PC-3 (cell line): ENCODE measurements at regions not wholly inside any gene's neighbourhood (a gene's known extent, or its start where the extent isn't known, plus 50 kb on each side); places are given as distances from the start of the nearest gene placed in this dataset.

Experiments used
- ATAC-seq: fragments of 200-7000 bp; cut with Tn5 transposase; 2 replicates; pipeline ENCODE4 v1.9.1; 2020; ENCODE audit warnings: mild to moderate bottlenecking, moderate library complexity
- BruUV-seq: library from RNA; stranded (reverse); fragments of 400-500 nt; replicated peaks from 2 replicates; lab custom pipeline; 2021; lab: Mats Ljungman, UMichigan
- CTCF ChIA-PET: fragments of 300-600 bp; sonication (Branson Sonifier 250); formaldehyde crosslinking; loops from one replicate; lab custom pipeline; 2022; ENCODE audit warnings: antibody characterized with exemption; lab: Charles Lee
- POLR2A ChIA-PET: fragments of 300-600 bp; sonication (Branson Sonifier 250); formaldehyde crosslinking; loops from one replicate; lab custom pipeline; 2022; ENCODE audit warnings: antibody characterized with exemption; ENCODE audit not compliant: unreplicated experiment; lab: Charles Lee
- DNase-seq: peaks from one replicate; pipeline ENCODE4 v3.0.0-alpha.2; 2015
- H2AFZ ChIP-seq: fragments of 300-600 bp; sonication (generic); 2 replicates; pipeline ENCODE4 v1.6.0; 2016; ENCODE audit warnings: antibody characterized with exemption, low read length
- H3F3A ChIP-seq: fragments of 300-600 bp; sonication (generic); one replicate; pipeline ENCODE4 v1.6.0; 2017; ENCODE audit warnings: antibody characterized with exemption, low read length, control low read depth, mild to moderate bottlenecking; ENCODE audit not compliant: unreplicated experiment
- H3K27ac ChIP-seq: fragments of 300-600 bp; sonication (generic); 2 replicates; pipeline ENCODE4 v1.5.1; 2016; ENCODE audit warnings: mild to moderate bottlenecking, low read length
- H3K27me3 ChIP-seq: fragments of 300-600 bp; sonication (generic); 2 replicates; pipeline ENCODE4 v1.6.1; 2016; ENCODE audit warnings: low read length, mixed read lengths
- H3K36me3 ChIP-seq: fragments of 300-600 bp; sonication (generic); 2 replicates; pipeline ENCODE4 v1.6.1; 2016; ENCODE audit warnings: low read depth, mixed run types, low read length, mixed read lengths
- H3K4me1 ChIP-seq: fragments of 300-600 bp; sonication (generic); 2 replicates; pipeline ENCODE4 v1.5.1; 2016; ENCODE audit warnings: low read length; ENCODE audit not compliant: insufficient read depth
- H3K4me2 ChIP-seq: fragments of 300-600 bp; sonication (generic); 2 replicates; pipeline ENCODE4 v1.6.0; 2016; ENCODE audit warnings: low read length
- H3K4me3 ChIP-seq: fragments of 300-600 bp; sonication (generic); 2 replicates; pipeline ENCODE4 v1.5.1; 2016; ENCODE audit warnings: mild to moderate bottlenecking, low read length, mixed read lengths
- H3K79me2 ChIP-seq: fragments of 300-600 bp; sonication (generic); 2 replicates; pipeline ENCODE4 v1.6.1; 2017; ENCODE audit warnings: low read length, mixed read lengths
- H3K9ac ChIP-seq: fragments of 300-600 bp; sonication (generic); 2 replicates; pipeline ENCODE4 v1.6.0; 2016; ENCODE audit warnings: mild to moderate bottlenecking, low read length
- H3K9me2 ChIP-seq: fragments of 300-600 bp; sonication (generic); replicated peaks from 2 replicates; pipeline ENCODE4 v1.6.1; 2016; ENCODE audit warnings: mixed run types, low read length, mixed read lengths
- H3K9me3 ChIP-seq: fragments of 300-600 bp; sonication (generic); 2 replicates; pipeline ENCODE4 v1.6.1; 2016; ENCODE audit warnings: low read length, mixed read lengths
- H4K20me1 ChIP-seq: fragments of 300-600 bp; sonication (generic); 2 replicates; pipeline ENCODE4 v1.6.1; 2016; ENCODE audit warnings: low read length, mixed read lengths
- EZH2 ChIP-seq: fragments of 300-600 bp; sonication (generic); IDR thresholded peaks from one replicate; pipeline ENCODE4 v1.6.1; 2017; ENCODE audit warnings: antibody characterized with exemption, mild to moderate bottlenecking, low read length; ENCODE audit not compliant: unreplicated experiment
- EZH2phosphoT487 ChIP-seq: fragments of 300-600 bp; sonication (generic); IDR thresholded peaks from 2 replicates; pipeline ENCODE4 v1.6.1; 2018; ENCODE audit warnings: mild to moderate bottlenecking, antibody characterized with exemption, low read length, borderline replicate concordance
- intact Hi-C: fragments of 100-400 bp; cut with micrococcal nuclease; formaldehyde crosslinking; loops from 2 replicates; pipeline ENCODE4 v1.9.0; 2023
- TF ChIP-seq, protein P1 (sequence below): fragments of 300-600 bp; sonication (generic); conservative IDR thresholded peaks from 2 replicates; pipeline ENCODE4 v1.5.1; 2017; ENCODE audit warnings: antibody characterized with exemption, low read depth, mild to moderate bottlenecking, low read length

DNA sequence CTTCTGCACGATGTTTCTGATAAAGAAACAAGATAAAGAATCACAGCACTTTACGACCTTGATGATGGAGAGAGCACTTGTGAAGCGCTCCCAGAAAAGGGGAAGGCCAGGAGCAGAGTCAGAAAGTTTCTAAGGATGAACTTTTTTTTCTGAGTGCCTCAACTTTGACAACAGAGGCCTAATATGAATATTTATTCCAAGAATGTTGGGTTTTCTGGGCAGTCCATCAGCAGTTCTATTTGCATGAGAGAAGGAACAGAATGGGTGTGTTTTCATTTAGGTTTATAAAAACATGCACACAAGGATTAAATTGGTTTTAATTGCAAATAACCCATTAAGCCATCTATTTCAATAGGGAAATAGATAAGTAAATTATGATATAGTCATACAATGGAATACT, 204.9 kb downstream of the SIM1 start:
- intact Hi-C loops = no loop called here
- ATAC-seq = no peak
- POLR2A ChIA-PET = no interaction called here

DNA sequence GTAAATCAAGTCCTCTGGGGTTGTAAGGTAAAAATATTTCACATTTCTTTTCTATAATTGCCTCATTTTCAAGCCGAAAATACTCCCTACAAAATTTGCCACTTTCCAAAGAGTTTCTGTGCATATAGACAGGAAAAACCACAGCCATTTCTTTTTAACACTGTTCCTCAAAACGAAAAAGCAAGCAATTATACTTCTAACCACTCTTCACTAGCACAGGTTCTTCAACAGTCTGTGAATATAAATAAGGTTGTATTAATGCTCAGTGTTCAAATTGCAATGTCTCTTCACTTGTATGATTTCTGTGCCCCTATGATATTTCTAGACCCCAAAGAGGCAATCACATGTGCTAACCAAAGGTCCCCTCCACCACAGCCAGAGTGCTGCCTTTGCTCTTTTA, 206.0 kb downstream of the SIM1 start:
- no peak for ATAC-seq
- no TSS peak for BruUV-seq
- Histone ChIP-seq H3K4me1 (no peaks in the 10 kb centered on the region), H3K27ac (no peak overlapping the region), H3F3A (no peaks in the 10 kb centered on the region), H3K9me2 (no peaks in the 10 kb centered on the region), H4K20me1 (no peaks in the 10 kb centered on the region), H3K4me2 (no peak overlapping the region), H3K27me3 (no peaks in the 10 kb centered on the region), H3K9me3 (no peaks in the 10 kb centered on the region), H3K9ac (no peak overlapping the region), H3K79me2 (no peaks in the 10 kb centered on the region), H3K36me3 (no peaks in the 10 kb centered on the region), H3K4me3 (no peak overlapping the region), H2AFZ (no peak overlapping the region)
- no peak for DNase-seq
- CTCF ChIA-PET = no interaction called here
- POLR2A ChIA-PET = no interaction called here
- intact Hi-C loops = no loop called here
- TF ChIP-seq EZH2 = no peak
- TF ChIP-seq, protein P1, sequence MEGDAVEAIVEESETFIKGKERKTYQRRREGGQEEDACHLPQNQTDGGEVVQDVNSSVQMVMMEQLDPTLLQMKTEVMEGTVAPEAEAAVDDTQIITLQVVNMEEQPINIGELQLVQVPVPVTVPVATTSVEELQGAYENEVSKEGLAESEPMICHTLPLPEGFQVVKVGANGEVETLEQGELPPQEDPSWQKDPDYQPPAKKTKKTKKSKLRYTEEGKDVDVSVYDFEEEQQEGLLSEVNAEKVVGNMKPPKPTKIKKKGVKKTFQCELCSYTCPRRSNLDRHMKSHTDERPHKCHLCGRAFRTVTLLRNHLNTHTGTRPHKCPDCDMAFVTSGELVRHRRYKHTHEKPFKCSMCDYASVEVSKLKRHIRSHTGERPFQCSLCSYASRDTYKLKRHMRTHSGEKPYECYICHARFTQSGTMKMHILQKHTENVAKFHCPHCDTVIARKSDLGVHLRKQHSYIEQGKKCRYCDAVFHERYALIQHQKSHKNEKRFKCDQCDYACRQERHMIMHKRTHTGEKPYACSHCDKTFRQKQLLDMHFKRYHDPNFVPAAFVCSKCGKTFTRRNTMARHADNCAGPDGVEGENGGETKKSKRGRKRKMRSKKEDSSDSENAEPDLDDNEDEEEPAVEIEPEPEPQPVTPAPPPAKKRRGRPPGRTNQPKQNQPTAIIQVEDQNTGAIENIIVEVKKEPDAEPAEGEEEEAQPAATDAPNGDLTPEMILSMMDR = no peak
- no peak for TF ChIP-seq EZH2phosphoT487

More for the DNA sequence above, 204.9 kb downstream of the SIM1 start:
- no peak for TF ChIP-seq EZH2
- TF ChIP-seq, protein P1 = no peak
- TF ChIP-seq EZH2phosphoT487 = no peak
- H3K79me2 ChIP-seq = no peaks in the 10 kb centered on the region
- H3K9ac ChIP-seq = no peak overlapping the region
- H3K9me2 ChIP-seq = no peaks in the 10 kb centered on the region
- no peak overlapping the region for H3K4me2 ChIP-seq
- CTCF ChIA-PET = interaction anchor here (0.5 kb wide), 1 partner anchor 408 kb away, joined by 3 read pairs; no protein-coding TSS in a partner anchor
- H4K20me1 ChIP-seq = no peaks in the 10 kb centered on the region
- no peaks in the 10 kb centered on the region for H3K4me1 ChIP-seq
- no peaks in the 10 kb centered on the region for H3F3A ChIP-seq
- H3K27ac ChIP-seq = no peak overlapping the region
- no TSS peak for BruUV-seq
- H3K27me3 ChIP-seq = no peaks in the 10 kb centered on the region
- H3K4me3 ChIP-seq = no peak overlapping the region
- no peak for DNase-seq
- no peak overlapping the region for H2AFZ ChIP-seq
- H3K9me3 ChIP-seq = no peaks in the 10 kb centered on the region
- H3K36me3 ChIP-seq = no peaks in the 10 kb centered on the region

DNA sequence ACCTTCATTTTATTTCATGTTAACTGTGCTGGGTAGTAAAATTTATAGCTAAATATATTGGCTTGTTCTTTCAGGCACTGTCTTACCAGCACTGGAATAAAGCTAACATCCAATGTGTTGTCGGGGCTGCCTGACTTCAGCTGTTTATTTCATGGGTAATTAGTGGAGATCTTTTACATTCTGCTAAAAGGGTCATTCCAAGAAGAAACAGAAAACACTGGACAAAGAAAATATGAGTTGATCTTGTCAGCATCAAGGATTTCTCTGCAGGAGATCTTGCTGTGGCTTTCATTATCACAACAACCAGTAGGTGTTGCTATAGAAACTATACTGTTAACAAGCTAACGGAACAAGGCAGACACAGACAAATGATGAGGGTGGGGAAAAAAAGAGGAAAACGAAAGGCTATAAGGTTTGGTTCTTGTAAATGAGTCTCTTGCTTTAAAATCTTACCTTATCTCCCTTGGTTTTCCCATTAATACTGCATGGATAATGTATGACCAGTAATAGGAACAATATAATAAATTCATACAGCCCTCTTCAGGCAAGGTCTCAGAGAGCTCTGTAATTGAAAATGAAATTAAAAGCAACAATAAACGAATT, 206.8 kb downstream of the SIM1 start:
- no TSS peak for BruUV-seq
- TF ChIP-seq EZH2 (no peak), EZH2phosphoT487 (no peak)
- TF ChIP-seq, protein P1 = peak; percentile 52
- peak overlapping the region; percentile 47 for H3K4me2 ChIP-seq
- DNase-seq (peak; percentile 27), ATAC-seq (peak; percentile 79)
- POLR2A ChIA-PET = interaction anchor here (0.6 kb wide), 1 partner anchor 39 kb away, joined by 3 read pairs; no protein-coding TSS in a partner anchor
- no peaks in the 10 kb centered on the region for H3F3A ChIP-seq
- H3K4me3 ChIP-seq = no peak overlapping the region
- 0 out of 2 replicates have a peak overlapping the region, but pooled peaks have one; percentile 11 for H2AFZ ChIP-seq
- H3K9me3 ChIP-seq = no peaks in the 10 kb centered on the region
- no peak overlapping the region for H3K9ac ChIP-seq
- no peaks in the 10 kb centered on the region for H4K20me1 ChIP-seq
- no peaks in the 10 kb centered on the region for H3K9me2 ChIP-seq
- H3K79me2 ChIP-seq = no peaks in the 10 kb centered on the region
- no peaks in the 10 kb centered on the region for H3K27me3 ChIP-seq
- H3K27ac ChIP-seq = no peak overlapping the region
- H3K36me3 ChIP-seq = no peaks in the 10 kb centered on the region
- intact Hi-C loops = no loop called here
- CTCF ChIA-PET = no interaction called here
- no peaks in the 10 kb centered on the region for H3K4me1 ChIP-seq
